HFFc6 (cell line): ENCODE measurements at regions not wholly inside any gene's neighbourhood (a gene's known extent, or its start where the extent isn't known, plus 50 kb on each side); places are given as distances from the start of the nearest gene placed in this dataset.

Experiments used
- DNase-seq: peaks from one replicate; pipeline ENCODE4 v3.0.0-alpha.2; 2018
- H3K27ac Mint-ChIP-seq: 2 replicates; pipeline ENCODE4 v1.8.0; 2020; ENCODE audit warnings: mild to moderate bottlenecking, mixed read lengths
- H3K27me3 Mint-ChIP-seq: 2 replicates; pipeline ENCODE4 v1.8.0; 2021; ENCODE audit warnings: mild to moderate bottlenecking, moderate library complexity, mixed read lengths; ENCODE audit not compliant: insufficient read depth
- H3K36me3 Mint-ChIP-seq: 2 replicates; pipeline ENCODE4 v1.8.0; 2021; ENCODE audit warnings: low read depth, mixed read lengths
- H3K4me1 Mint-ChIP-seq: 2 replicates; pipeline ENCODE4 v1.8.0; 2020; ENCODE audit warnings: low read depth, mixed read lengths
- H3K4me3 Mint-ChIP-seq: 2 replicates; pipeline ENCODE4 v1.8.0; 2020; ENCODE audit warnings: mild to moderate bottlenecking, moderate library complexity, mixed read lengths
- H3K9me3 Mint-ChIP-seq: 2 replicates; pipeline ENCODE4 v1.8.0; 2020; ENCODE audit warnings: mild to moderate bottlenecking, mixed read lengths
- TF ChIP-seq, protein P1 (sequence below): fragments of 200-600 bp; sonication (generic); IDR thresholded peaks from 2 replicates; pipeline ENCODE4 v1.5.0; 2021; ENCODE audit warnings: antibody characterized with exemption, mild to moderate bottlenecking

DNA sequence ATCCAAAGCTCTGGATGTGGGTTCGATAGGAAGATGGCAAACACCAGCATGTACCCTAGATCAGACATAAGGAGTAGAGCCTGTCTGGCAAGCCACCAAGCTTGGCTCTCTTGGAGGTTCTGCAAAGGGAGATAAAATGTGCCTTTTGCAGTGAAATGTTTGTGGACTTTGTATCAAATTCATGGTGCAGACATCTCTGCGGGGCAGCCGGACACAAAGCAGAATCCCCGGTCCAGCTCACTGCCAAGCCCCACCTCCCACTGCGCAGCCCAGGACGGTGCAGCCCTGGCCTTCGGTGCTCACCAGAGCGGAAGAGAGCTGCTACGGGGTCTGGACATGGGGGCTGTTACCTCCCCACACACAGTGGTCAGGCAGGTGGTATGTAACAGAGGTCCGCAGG lies 333.6 kb upstream of the JARID2 start:
- H3K27me3 Mint-ChIP-seq, result peaks cover 7% of the 10 kb centered on the region; the same call in 1 of the 2 replicates
- H3K27ac Mint-ChIP-seq, result no peak overlapping the region

GRCh38 chr6:14912706-14913105 lies 333.2 kb upstream of the JARID2 start:
- Mint-ChIP-seq H3K27me3 (peaks cover 7% of the 10 kb centered on the region; the same call in 1 of the 2 replicates), H3K27ac (no peak overlapping the region)

More for the DNA sequence above, 333.6 kb upstream of the JARID2 start:
- Mint-ChIP-seq H3K9me3 (no peaks in the 10 kb centered on the region), H3K4me1 (peaks cover 14% of the 10 kb centered on the region), H3K36me3 (no peaks in the 10 kb centered on the region), H3K4me3 (no peak overlapping the region)
- DNase-seq, result no peak
- TF ChIP-seq, protein P1, sequence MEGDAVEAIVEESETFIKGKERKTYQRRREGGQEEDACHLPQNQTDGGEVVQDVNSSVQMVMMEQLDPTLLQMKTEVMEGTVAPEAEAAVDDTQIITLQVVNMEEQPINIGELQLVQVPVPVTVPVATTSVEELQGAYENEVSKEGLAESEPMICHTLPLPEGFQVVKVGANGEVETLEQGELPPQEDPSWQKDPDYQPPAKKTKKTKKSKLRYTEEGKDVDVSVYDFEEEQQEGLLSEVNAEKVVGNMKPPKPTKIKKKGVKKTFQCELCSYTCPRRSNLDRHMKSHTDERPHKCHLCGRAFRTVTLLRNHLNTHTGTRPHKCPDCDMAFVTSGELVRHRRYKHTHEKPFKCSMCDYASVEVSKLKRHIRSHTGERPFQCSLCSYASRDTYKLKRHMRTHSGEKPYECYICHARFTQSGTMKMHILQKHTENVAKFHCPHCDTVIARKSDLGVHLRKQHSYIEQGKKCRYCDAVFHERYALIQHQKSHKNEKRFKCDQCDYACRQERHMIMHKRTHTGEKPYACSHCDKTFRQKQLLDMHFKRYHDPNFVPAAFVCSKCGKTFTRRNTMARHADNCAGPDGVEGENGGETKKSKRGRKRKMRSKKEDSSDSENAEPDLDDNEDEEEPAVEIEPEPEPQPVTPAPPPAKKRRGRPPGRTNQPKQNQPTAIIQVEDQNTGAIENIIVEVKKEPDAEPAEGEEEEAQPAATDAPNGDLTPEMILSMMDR, result no peak

GRCh38 chr6:14913931-14914330 lies 331.9 kb upstream of the JARID2 start:
- TF ChIP-seq, protein P1, result no peak
- Mint-ChIP-seq H3K36me3 (no peaks in the 10 kb centered on the region), H3K27ac (no peak overlapping the region), H3K4me3 (no peak overlapping the region), H3K9me3 (no peaks in the 10 kb centered on the region), H3K4me1 (peaks cover 19% of the 10 kb centered on the region), H3K27me3 (peaks cover 7% of the 10 kb centered on the region; the same call in 1 of the 2 replicates)
- DNase-seq, result no peak

More at GRCh38 chr6:14912706-14913105, 333.2 kb upstream of the JARID2 start:
- TF ChIP-seq, protein P1, result no peak
- no peaks in the 10 kb centered on the region for H3K36me3 Mint-ChIP-seq
- DNase-seq, result no peak
- H3K4me1 Mint-ChIP-seq, result peaks cover 19% of the 10 kb centered on the region
- no peak overlapping the region for H3K4me3 Mint-ChIP-seq
- H3K9me3 Mint-ChIP-seq, result no peaks in the 10 kb centered on the region

GRCh38 chr6:14915888-14916832 lies 329.7 kb upstream of the JARID2 start:
- TF ChIP-seq, protein P1, result no peak
- no peak for DNase-seq
- Mint-ChIP-seq H3K4me1 (peaks cover 11% of the 10 kb centered on the region), H3K9me3 (no peaks in the 10 kb centered on the region), H3K36me3 (no peaks in the 10 kb centered on the region), H3K4me3 (no peak overlapping the region), H3K27ac (no peak overlapping the region), H3K27me3 (peaks cover 5% of the 10 kb centered on the region)

- Mint-ChIP-seq H3K36me3 (no peaks in the 10 kb centered on the region), H3K4me1 (peaks cover 15% of the 10 kb centered on the region), H3K27ac (no peak overlapping the region), H3K9me3 (no peaks in the 10 kb centered on the region), H3K4me3 (no peak overlapping the region), H3K27me3 (peaks cover 2% of the 10 kb centered on the region)
- DNase-seq, result peak; percentile 75
- TF ChIP-seq, protein P1, result no peak
These were observed 328.6 kb upstream of the JARID2 start for GRCh38 chr6:14917109-14917910.
